H9 (cell line): ENCODE measurements at regions not wholly inside any gene's neighbourhood (a gene's known extent, or its start where the extent isn't known, plus 50 kb on each side); places are given as distances from the start of the nearest gene placed in this dataset.

Experiments used
- DNase-seq: peaks from one replicate; pipeline ENCODE4 v3.0.0-alpha.2; 2017
- H2AFZ ChIP-seq: one replicate; pipeline ENCODE4 v1.6.1; 2013; ENCODE audit warnings: mild to moderate bottlenecking, low read length, control low read depth, moderate library complexity
- H2AK5ac ChIP-seq: 2 replicates; pipeline ENCODE4 v1.6.1; 2013; ENCODE audit warnings: low read length, control low read depth, mixed read lengths; ENCODE audit not compliant: insufficient read length
- H2BK120ac ChIP-seq: one replicate; pipeline ENCODE4 v1.6.1; 2013; ENCODE audit warnings: low read depth, mild to moderate bottlenecking, low read length, control low read depth, inconsistent platforms; ENCODE audit not compliant: poor library complexity, severe bottlenecking
- H2BK12ac ChIP-seq: 2 replicates; pipeline ENCODE4 v1.6.1; 2013; ENCODE audit warnings: low read length, control low read depth, mixed read lengths, low read depth; ENCODE audit not compliant: insufficient read length
- H2BK15ac ChIP-seq: 2 replicates; pipeline ENCODE4 v1.6.1; 2013; ENCODE audit warnings: low read depth, low read length, control low read depth
- H2BK20ac ChIP-seq: one replicate; pipeline ENCODE4 v1.6.1; 2013; ENCODE audit warnings: low read depth, mild to moderate bottlenecking, low read length, control low read depth, inconsistent platforms; ENCODE audit not compliant: poor library complexity, severe bottlenecking
- H2BK5ac ChIP-seq: 2 replicates; pipeline ENCODE4 v1.6.1; 2013; ENCODE audit warnings: low read length, control low read depth, mixed read lengths; ENCODE audit not compliant: insufficient read length
- H3K14ac ChIP-seq: 2 replicates; pipeline ENCODE4 v1.6.1; 2013; ENCODE audit warnings: low read length, control low read depth; ENCODE audit not compliant: insufficient read depth
- H3K18ac ChIP-seq: 2 replicates; pipeline ENCODE4 v1.6.1; 2013; ENCODE audit warnings: low read depth, mild to moderate bottlenecking, mixed read lengths, low read length, control low read depth; ENCODE audit not compliant: insufficient read length
- H3K23ac ChIP-seq: 2 replicates; pipeline ENCODE4 v1.6.1; 2013; ENCODE audit warnings: low read length, control low read depth, mixed read lengths, low read depth; ENCODE audit not compliant: insufficient read length
- H3K23me2 ChIP-seq: 2 replicates; pipeline ENCODE4 v1.6.1; 2013; ENCODE audit warnings: low read depth, mild to moderate bottlenecking, mixed read lengths, low read length, control low read depth; ENCODE audit not compliant: insufficient read length, poor library complexity, severe bottlenecking
- H3K27ac ChIP-seq: 2 replicates; pipeline ENCODE4 v1.5.1; 2013; ENCODE audit warnings: low read length, control low read depth, mixed read lengths, low read depth; ENCODE audit not compliant: insufficient read length
- H3K27me3 ChIP-seq: 2 replicates; pipeline ENCODE4 v1.6.1; 2013; ENCODE audit warnings: low read length, control low read depth, inconsistent platforms; ENCODE audit not compliant: insufficient read depth
- H3K4ac ChIP-seq: 2 replicates; pipeline ENCODE4 v1.6.1; 2013; ENCODE audit warnings: low read depth, mild to moderate bottlenecking, control low read depth, inconsistent platforms, low read length, moderate library complexity
- H3K4me1 ChIP-seq: 2 replicates; pipeline ENCODE4 v1.6.1; 2013; ENCODE audit warnings: low read length, control low read depth, inconsistent platforms; ENCODE audit not compliant: insufficient read depth
- H3K4me2 ChIP-seq: 2 replicates; pipeline ENCODE4 v1.6.1; 2013; ENCODE audit warnings: low read length, control low read depth, mixed read lengths; ENCODE audit not compliant: insufficient read length, insufficient read depth
- H3K56ac ChIP-seq: 2 replicates; pipeline ENCODE4 v1.6.1; 2013; ENCODE audit warnings: low read depth, mild to moderate bottlenecking, mixed read lengths, low read length, control low read depth; ENCODE audit not compliant: insufficient read length
- H3K79me1 ChIP-seq: 2 replicates; pipeline ENCODE4 v1.6.1; 2013; ENCODE audit warnings: low read depth, mild to moderate bottlenecking, moderate library complexity, low read length, control low read depth, inconsistent platforms; ENCODE audit not compliant: insufficient read depth, poor library complexity, severe bottlenecking
- H3K79me2 ChIP-seq: 2 replicates; pipeline ENCODE4 v1.6.1; 2013; ENCODE audit warnings: low read length, control low read depth, inconsistent platforms; ENCODE audit not compliant: insufficient read depth
- H3K9ac ChIP-seq: 2 replicates; pipeline ENCODE4 v1.6.1; 2013; ENCODE audit warnings: low read length, control low read depth, mixed read lengths; ENCODE audit not compliant: insufficient read length; ENCODE audit errors: extremely low read depth
- H3K9me3 ChIP-seq: one replicate; pipeline ENCODE4 v1.6.1; 2013; ENCODE audit warnings: low read depth, low read length, inconsistent platforms; ENCODE audit not compliant: control insufficient read depth
- H3T11ph ChIP-seq: one replicate; pipeline ENCODE4 v1.6.1; 2013; ENCODE audit warnings: mild to moderate bottlenecking, low read length, control low read depth, inconsistent platforms
- H4K20me1 ChIP-seq: one replicate; pipeline ENCODE4 v1.6.1; 2013; ENCODE audit not compliant: control insufficient read depth, insufficient read length, insufficient read depth
- H4K5ac ChIP-seq: 2 replicates; pipeline ENCODE4 v1.6.1; 2013; ENCODE audit warnings: low read depth, mild to moderate bottlenecking, mixed read lengths, low read length, control low read depth; ENCODE audit not compliant: insufficient read length
- H4K8ac ChIP-seq: replicated peaks from 2 replicates; pipeline ENCODE4 v1.6.1; 2013; ENCODE audit warnings: low read length, control low read depth, mixed read lengths, low read depth; ENCODE audit not compliant: insufficient read length
- H4K91ac ChIP-seq: 2 replicates; pipeline ENCODE4 v1.6.1; 2013; ENCODE audit warnings: low read depth, mild to moderate bottlenecking, moderate library complexity, mixed read lengths, low read length, control low read depth; ENCODE audit not compliant: insufficient read length
- H3K27ac Mint-ChIP-seq, 3 experiments: 2 replicates in 2 of 3; 3 replicates in 1 of 3; pipeline ENCODE4 v1.8.0; 2020 to 2021; ENCODE audit warnings: mixed read lengths in 3 of 3, mild to moderate bottlenecking in 1 of 3, moderate library complexity in 1 of 3
- H3K27me3 Mint-ChIP-seq: 2 replicates; pipeline ENCODE4 v1.8.0; 2021; ENCODE audit warnings: low read depth, mild to moderate bottlenecking, moderate library complexity, mixed read lengths
- H3K36me3 Mint-ChIP-seq, 3 experiments: 2 replicates in 2 of 3; 3 replicates in 1 of 3; pipeline ENCODE4 v1.8.0; 2020 to 2021; ENCODE audit warnings: low read depth in 3 of 3, mixed read lengths in 3 of 3; ENCODE audit not compliant: insufficient read depth in 1 of 3
- H3K4me1 Mint-ChIP-seq, 2 experiments: 2 replicates each; pipeline ENCODE4 v1.8.0; 2020; ENCODE audit warnings: mixed read lengths in 2 of 2
- H3K4me3 Mint-ChIP-seq, 2 experiments: 2 replicates in 1 of 2; 3 replicates in 1 of 2; pipeline ENCODE4 v1.8.0; 2020 to 2021; ENCODE audit warnings: mild to moderate bottlenecking in 2 of 2, mixed read lengths in 2 of 2, moderate library complexity in 1 of 2
- H3K9me3 Mint-ChIP-seq, 2 experiments: 2 replicates in 1 of 2; 3 replicates in 1 of 2; pipeline ENCODE4 v1.8.0; 2020; ENCODE audit warnings: mild to moderate bottlenecking in 2 of 2, mixed read lengths in 2 of 2, moderate library complexity in 1 of 2
- TF ChIP-seq, protein P1 (sequence below): fragments of 200-600 bp; sonication (generic); conservative IDR thresholded peaks from 3 replicates; pipeline ENCODE4 v1.8.0; 2021; ENCODE audit warnings: antibody characterized with exemption, mild to moderate bottlenecking

GRCh38 chr1:82515650-82516049 is 714.9 kb downstream of the ADGRL2 start:
- no peaks in the 10 kb centered on the region for H3K79me2 ChIP-seq
- no peak overlapping the region for H2BK12ac ChIP-seq
- TF ChIP-seq, protein P1, sequence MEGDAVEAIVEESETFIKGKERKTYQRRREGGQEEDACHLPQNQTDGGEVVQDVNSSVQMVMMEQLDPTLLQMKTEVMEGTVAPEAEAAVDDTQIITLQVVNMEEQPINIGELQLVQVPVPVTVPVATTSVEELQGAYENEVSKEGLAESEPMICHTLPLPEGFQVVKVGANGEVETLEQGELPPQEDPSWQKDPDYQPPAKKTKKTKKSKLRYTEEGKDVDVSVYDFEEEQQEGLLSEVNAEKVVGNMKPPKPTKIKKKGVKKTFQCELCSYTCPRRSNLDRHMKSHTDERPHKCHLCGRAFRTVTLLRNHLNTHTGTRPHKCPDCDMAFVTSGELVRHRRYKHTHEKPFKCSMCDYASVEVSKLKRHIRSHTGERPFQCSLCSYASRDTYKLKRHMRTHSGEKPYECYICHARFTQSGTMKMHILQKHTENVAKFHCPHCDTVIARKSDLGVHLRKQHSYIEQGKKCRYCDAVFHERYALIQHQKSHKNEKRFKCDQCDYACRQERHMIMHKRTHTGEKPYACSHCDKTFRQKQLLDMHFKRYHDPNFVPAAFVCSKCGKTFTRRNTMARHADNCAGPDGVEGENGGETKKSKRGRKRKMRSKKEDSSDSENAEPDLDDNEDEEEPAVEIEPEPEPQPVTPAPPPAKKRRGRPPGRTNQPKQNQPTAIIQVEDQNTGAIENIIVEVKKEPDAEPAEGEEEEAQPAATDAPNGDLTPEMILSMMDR = no peak
- no peak overlapping the region for H2BK20ac ChIP-seq
- no peak overlapping the region for H3K4ac ChIP-seq
- no peak overlapping the region for H3K23ac ChIP-seq
- no peak overlapping the region for H3K18ac ChIP-seq
- no peak overlapping the region for H3K4me3 Mint-ChIP-seq
- H4K5ac ChIP-seq = no peak overlapping the region
- no peak overlapping the region for H2BK5ac ChIP-seq
- no peaks in the 10 kb centered on the region for H3K9me3 Mint-ChIP-seq
- H4K20me1 ChIP-seq = no peaks in the 10 kb centered on the region
- H3T11ph ChIP-seq = no peak overlapping the region
- H3K4me1 ChIP-seq = no peaks in the 10 kb centered on the region
- no peak overlapping the region for H2AFZ ChIP-seq
- H3K36me3 Mint-ChIP-seq = no peaks in the 10 kb centered on the region
- no peak for DNase-seq
- H3K27ac ChIP-seq = no peak overlapping the region
- H3K9ac ChIP-seq = no peak overlapping the region
- no peaks in the 10 kb centered on the region for H3K27me3 Mint-ChIP-seq
- no peaks in the 10 kb centered on the region for H3K23me2 ChIP-seq
- no peaks in the 10 kb centered on the region for H3K27me3 ChIP-seq
- no peak overlapping the region for H3K56ac ChIP-seq
- H3K9me3 ChIP-seq = no peaks in the 10 kb centered on the region
- no peak overlapping the region for H4K91ac ChIP-seq
- H3K4me1 Mint-ChIP-seq = peaks cover 0 to 7% of the 10 kb centered on the region in 2 experiments; a peak in 1 of 4 replicates
- no peak overlapping the region for H4K8ac ChIP-seq
- no peak overlapping the region for H2AK5ac ChIP-seq
- no peak overlapping the region for H2BK15ac ChIP-seq
- H3K4me2 ChIP-seq = no peak overlapping the region
- no peak overlapping the region for H3K27ac Mint-ChIP-seq
- no peaks in the 10 kb centered on the region for H3K79me1 ChIP-seq
- no peak overlapping the region for H2BK120ac ChIP-seq
- H3K14ac ChIP-seq = no peak overlapping the region
